ENCODE measurements at regions not wholly inside any gene's neighbourhood (a gene's known extent, or its start where the extent isn't known, plus 50 kb on each side); places are given as distances from the start of the nearest gene placed in this dataset.
A peak's percentile ranks its signal among the peaks of the same experiment; 100 is the strongest.
"Not testable (repeated sequence)": the region's sequence is repeated elsewhere in the genome, so short reads cannot be mapped to it uniquely, and the experiment has no call there.

- DNase-seq (ENCODE audit: low read depth in 2 of 3, low spot score in 2 of 3), result no peak
Measured at GRCh38 chr5:16987776-16988175, 51.7 kb upstream of the MYO10 start.

- DNase-seq (ENCODE audit: low read depth in 2 of 3, low spot score in 2 of 3), result not testable (repeated sequence)
Measured at GRCh38 chr5:16990817-16991520, 54.9 kb upstream of the MYO10 start.

GRCh38 chr5:16992006-16992405 is 55.9 kb upstream of the MYO10 start:
- peak in 1 of 3 donors; percentile 50 for DNase-seq (ENCODE audit: low read depth in 2 of 3, low spot score in 2 of 3)

GRCh38 chr5:16992444-16992843 is 56.4 kb upstream of the MYO10 start:
- peak in 2 of 3 donors; percentile 82 to 92 for DNase-seq (ENCODE audit: low read depth in 2 of 3, low spot score in 2 of 3)

GRCh38 chr5:16994565-16994964 is 58.5 kb upstream of the MYO10 start:
- no peak for DNase-seq (ENCODE audit: low read depth in 2 of 3, low spot score in 2 of 3)

DNA sequence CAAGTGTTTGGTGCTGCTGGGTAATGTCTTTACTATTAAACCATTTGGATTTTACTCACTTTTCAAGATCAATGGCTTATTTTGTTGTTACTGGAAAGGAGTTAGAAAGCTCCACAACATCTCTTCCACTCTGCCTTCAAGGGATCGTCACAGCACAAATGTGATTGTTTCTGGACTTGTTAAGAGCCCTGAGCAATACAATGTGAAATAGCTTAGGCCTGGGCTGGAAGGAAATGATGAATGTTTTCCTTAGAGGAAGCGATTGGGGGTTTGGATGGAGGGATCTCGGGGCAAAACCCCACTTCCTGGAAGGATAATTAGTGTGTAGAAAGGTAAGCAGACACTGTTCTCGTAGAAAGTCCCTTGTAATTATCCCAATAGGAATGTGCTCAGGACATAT is 59.3 kb upstream of the MYO10 start:
- no peak for DNase-seq (ENCODE audit: low read depth in 2 of 3, low spot score in 2 of 3)

- no peak for DNase-seq (ENCODE audit: low read depth in 2 of 3, low spot score in 2 of 3)
Measured at GRCh38 chr5:17000291-17000939, 64.3 kb upstream of the MYO10 start.

- DNase-seq (ENCODE audit: low read depth in 2 of 3, low spot score in 2 of 3), result no peak
Measured at GRCh38 chr5:17001428-17001827, 65.3 kb upstream of the MYO10 start.

DNA sequence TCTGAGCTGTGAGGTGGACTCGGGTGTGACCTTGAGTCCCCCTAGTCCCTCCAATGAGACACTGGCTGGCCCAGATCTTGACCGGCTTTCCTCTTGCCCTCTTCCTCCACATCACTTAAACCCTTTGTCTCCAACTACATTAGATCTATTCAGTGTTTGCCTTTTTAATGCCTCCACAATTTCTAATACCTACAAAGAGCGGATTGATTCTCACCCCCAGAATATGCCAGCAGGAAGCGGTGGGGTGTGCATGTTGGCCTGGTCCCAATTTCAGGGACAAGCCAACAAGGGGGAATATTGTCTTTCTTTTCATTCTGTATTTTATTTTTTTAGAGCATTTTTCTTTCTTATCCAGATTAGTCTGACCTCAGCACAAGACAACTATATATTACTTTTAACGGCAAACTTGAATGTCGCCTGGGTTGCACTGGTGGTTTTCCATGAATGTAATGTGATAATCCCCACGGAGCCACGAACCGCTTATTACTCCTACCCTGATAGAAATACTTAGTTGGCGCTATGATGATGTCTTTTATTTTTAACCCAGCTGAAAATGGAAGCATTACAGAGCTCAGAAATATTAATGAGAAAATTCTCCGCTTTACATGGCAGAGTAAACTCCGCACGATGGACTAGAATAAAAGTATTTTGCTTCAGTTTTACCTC is 68.5 kb upstream of the MYO10 start:
- no peak for DNase-seq (ENCODE audit: low read depth in 2 of 3, low spot score in 2 of 3)

- no peak for DNase-seq (ENCODE audit: low read depth in 2 of 3, low spot score in 2 of 3)
Measured at GRCh38 chr5:17005107-17005828, 69.2 kb upstream of the MYO10 start.

GRCh38 chr5:17012289-17012688 is 76.2 kb upstream of the MYO10 start:
- DNase-seq (ENCODE audit: low read depth in 2 of 3, low spot score in 2 of 3), result no peak

GRCh38 chr5:17014686-17015085 is 78.6 kb upstream of the MYO10 start:
- DNase-seq (ENCODE audit: low read depth in 2 of 3, low spot score in 2 of 3), result no peak

DNA sequence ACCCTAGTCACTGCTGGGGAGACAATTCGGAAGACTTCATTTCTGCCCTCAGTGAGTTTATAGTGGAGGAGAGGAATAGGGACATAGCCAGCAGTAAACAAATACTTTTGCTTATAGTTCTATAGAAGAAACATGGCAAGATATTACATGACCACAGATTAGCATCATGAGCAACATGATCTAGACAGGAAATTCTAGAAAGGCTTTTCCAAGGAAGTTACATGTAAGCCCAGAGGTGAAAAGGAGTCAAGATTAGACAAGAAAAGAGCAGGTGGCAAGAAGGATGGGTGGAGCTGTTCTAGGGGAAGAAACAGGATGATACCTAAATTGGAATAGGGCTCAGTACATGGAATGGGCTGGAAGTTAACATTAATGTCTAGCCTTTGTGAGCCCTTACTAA is 82.8 kb upstream of the MYO10 start:
- no peak for DNase-seq (ENCODE audit: low read depth in 2 of 3, low spot score in 2 of 3)

GRCh38 chr5:17019324-17019723 is 83.2 kb upstream of the MYO10 start:
- DNase-seq (ENCODE audit: low read depth in 2 of 3, low spot score in 2 of 3), result no peak

DNA sequence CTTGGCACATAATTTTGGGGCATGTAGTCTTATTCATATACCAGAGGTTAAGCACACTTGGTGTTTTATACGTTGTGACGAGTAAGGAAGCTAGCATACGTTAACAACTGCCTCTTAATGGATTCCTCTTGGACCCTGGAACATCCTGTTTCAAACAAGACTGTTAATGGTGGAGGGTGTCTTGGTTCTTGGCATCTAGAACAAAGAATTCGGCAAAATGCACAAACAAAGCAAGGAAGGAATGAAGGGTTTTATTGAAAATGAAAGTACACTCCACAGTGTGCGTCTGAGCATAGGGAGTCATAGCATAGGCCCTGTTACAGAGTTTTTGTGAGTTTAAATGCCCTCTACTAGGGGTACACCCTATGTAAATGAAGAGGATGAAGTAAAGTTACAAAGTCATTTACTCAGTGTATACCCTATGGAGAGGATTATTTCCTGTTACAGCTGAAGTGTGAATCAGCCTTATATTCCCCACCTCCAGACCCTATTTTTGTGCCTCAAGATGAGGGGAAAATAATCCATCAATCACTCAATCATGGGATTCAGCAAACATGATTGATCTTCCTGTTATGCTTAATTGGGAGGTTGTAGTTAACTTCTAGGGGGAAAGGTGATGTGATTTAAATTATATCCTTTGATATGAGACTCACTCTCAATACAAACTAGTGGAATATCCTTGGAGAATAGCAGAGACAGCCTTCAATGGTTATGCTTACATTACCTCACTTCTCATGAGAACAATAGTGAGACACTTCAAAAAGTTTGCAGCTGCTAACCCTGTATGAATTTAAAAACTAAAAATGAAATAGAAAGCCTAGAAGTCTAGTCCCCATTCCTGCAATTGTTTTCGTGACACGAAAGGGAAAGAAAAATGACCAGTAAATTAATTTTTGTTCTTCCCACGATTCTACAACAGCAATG is 84.9 kb upstream of the MYO10 start:
- no peak for DNase-seq (ENCODE audit: low read depth in 2 of 3, low spot score in 2 of 3)

GRCh38 chr5:17021602-17021932 is 85.5 kb upstream of the MYO10 start:
- DNase-seq (ENCODE audit: low read depth in 2 of 3, low spot score in 2 of 3), result no peak

DNA sequence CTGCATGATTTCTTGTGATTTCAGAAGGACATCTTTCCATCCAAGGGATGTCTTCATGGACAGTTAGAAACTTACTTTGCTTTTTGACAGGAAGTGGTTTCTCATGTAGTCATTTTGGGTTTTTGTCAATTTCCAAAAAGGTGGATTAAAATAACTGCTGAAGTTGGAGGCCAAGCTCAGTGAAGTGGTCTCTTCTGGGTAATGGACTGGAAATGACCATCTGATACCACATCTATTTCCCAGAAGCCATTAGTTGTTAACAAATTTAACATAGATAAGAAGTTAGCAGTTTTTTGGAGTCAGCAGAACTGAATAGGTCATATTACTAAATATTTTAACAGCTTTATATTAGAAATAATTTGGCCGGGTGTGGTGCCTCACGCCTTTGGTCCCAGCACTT is 86.2 kb upstream of the MYO10 start:
- DNase-seq (ENCODE audit: low read depth in 2 of 3, low spot score in 2 of 3), result no peak

GRCh38 chr5:17024686-17025180 is 88.6 kb upstream of the MYO10 start:
- no peak for DNase-seq (ENCODE audit: low read depth in 2 of 3, low spot score in 2 of 3)

DNA sequence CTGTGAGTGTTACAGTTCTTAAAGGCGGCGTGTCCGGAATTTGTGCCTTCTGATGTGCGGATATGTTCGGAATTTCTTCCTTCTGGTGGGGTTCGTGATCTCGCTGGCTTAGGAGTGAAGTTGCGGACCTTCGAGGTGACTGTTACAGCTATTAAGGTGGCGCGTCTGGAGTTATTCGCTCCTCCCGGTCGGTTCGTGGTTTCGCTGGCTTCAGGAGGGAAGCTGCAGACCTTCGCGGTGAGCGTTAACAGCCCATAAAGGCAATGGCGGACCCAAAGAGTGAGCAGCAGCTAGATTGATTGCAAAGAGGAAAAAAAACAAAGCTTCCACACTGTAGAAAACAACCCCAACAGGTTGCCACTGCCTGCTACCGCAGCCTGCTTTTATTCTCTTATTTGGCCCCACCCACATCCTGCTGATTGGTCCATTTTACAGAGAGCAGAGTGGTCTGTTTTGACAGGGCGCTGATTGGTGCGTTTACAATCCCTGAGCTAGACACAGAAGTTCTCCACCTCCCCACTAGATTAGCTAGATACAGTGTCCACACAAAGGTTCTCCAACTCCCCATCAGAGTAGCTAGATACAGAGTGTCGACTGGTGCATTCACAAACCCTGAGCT is 95.7 kb upstream of the MYO10 start:
- DNase-seq (ENCODE audit: low read depth in 2 of 3, low spot score in 2 of 3), result not testable (repeated sequence)

Data from hematopoietic multipotent progenitor cell (in vitro differentiated cells).